ENCODE measurements at regions not wholly inside any gene's neighbourhood (a gene's known extent, or its start where the extent isn't known, plus 50 kb on each side); places are given as distances from the start of the nearest gene placed in this dataset.

- TF ChIP-seq CTCF (IDR thresholded peaks at IDR 0.05) = no peak
- no peak for TF ChIP-seq POLR2A (IDR thresholded peaks at IDR 0.05)
Observed at GRCh38 chr3:193962986-193963685, 172.8 kb upstream of the HES1 start.
